SK-N-SH treated with all-trans-retinoic acid at 6 μM for 48 hours (cell line): ENCODE measurements at regions not wholly inside any gene's neighbourhood (a gene's known extent, or its start where the extent isn't known, plus 50 kb on each side); places are given as distances from the start of the nearest gene placed in this dataset.

ENCODE experiments used
- CSDC2 ChIP-seq: fragments of 250-450 bp; sonication (Bioruptor Pico); IDR thresholded peaks from 2 replicates; pipeline ENCODE4 v1.5.0; 2020; ENCODE audit warnings: mild to moderate bottlenecking, moderate library complexity
- TF ChIP-seq, protein P1 (sequence below): fragments of 250-450 bp; sonication (Bioruptor Pico); IDR thresholded peaks from 2 replicates; pipeline ENCODE4 v1.8.0; 2020; ENCODE audit warnings: mild to moderate bottlenecking, moderate library complexity, borderline replicate concordance

DNA sequence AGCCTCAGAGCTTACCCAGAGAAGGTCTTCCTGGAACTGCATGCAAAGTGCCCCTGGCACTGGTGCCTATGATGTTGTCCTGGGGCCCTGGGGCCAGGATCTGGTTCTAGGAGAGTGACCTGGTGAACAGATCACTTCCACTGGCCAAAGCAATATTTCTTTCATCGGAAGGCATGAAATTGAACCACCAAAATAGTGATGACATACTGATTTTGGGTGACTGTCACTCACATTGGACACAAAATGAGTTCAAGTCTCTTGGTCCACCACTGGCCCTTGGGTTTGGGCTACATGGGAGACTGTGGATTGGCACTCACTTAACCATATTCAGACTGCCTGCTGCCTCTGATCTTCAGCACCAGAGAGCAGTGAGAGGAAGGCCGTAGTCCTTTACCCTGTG is 549.3 kb upstream of the PPP2R3A start:
- TF ChIP-seq, protein P1, sequence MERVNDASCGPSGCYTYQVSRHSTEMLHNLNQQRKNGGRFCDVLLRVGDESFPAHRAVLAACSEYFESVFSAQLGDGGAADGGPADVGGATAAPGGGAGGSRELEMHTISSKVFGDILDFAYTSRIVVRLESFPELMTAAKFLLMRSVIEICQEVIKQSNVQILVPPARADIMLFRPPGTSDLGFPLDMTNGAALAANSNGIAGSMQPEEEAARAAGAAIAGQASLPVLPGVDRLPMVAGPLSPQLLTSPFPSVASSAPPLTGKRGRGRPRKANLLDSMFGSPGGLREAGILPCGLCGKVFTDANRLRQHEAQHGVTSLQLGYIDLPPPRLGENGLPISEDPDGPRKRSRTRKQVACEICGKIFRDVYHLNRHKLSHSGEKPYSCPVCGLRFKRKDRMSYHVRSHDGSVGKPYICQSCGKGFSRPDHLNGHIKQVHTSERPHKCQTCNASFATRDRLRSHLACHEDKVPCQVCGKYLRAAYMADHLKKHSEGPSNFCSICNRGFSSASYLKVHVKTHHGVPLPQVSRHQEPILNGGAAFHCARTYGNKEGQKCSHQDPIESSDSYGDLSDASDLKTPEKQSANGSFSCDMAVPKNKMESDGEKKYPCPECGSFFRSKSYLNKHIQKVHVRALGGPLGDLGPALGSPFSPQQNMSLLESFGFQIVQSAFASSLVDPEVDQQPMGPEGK (CRISPR knock-in tag), result no peak
- no peak for TF ChIP-seq CSDC2
